Liver (tissue), 8 donors: ENCODE measurements at regions not wholly inside any gene's neighbourhood (a gene's known extent, or its start where the extent isn't known, plus 50 kb on each side); places are given as distances from the start of the nearest gene placed in this dataset.

Experiments used
- DNase-seq: peaks from one replicate; pipeline ENCODE4 v3.0.0-alpha.2; 2017; ENCODE audit warnings: low spot score
- H3K27ac ChIP-seq, 2 donors: one replicate each; pipeline ENCODE4 v1.7.0; 2013; ENCODE audit warnings: inconsistent platforms in 2 of 2, low read length in 2 of 2, control low read depth in 1 of 2, low read depth in 1 of 2, mild to moderate bottlenecking in 1 of 2
- H3K27me3 ChIP-seq, 4 donors: one replicate each; pipeline versions ENCODE4 v1.6.1 to v1.7.0; 2013; ENCODE audit warnings: low read length in 3 of 4, inconsistent platforms in 1 of 4, mild to moderate bottlenecking in 1 of 4, moderate library complexity in 1 of 4; ENCODE audit not compliant: control insufficient read depth in 4 of 4, insufficient read depth in 4 of 4
- H3K36me3 ChIP-seq, 4 donors: one replicate each; pipeline versions ENCODE4 v1.6.1 to v1.7.0; 2013; ENCODE audit warnings: low read length in 3 of 4, mild to moderate bottlenecking in 3 of 4, low read depth in 1 of 4, moderate library complexity in 1 of 4; ENCODE audit not compliant: control insufficient read depth in 4 of 4, insufficient read depth in 3 of 4
- H3K4me1 ChIP-seq, 4 donors: one replicate each; pipeline versions ENCODE4 v1.6.1 to v1.7.0; 2013; ENCODE audit warnings: low read length in 3 of 4, mild to moderate bottlenecking in 3 of 4, moderate library complexity in 1 of 4; ENCODE audit not compliant: control insufficient read depth in 4 of 4, insufficient read depth in 4 of 4
- H3K4me3 ChIP-seq, 3 donors: one replicate each; pipeline versions ENCODE4 v1.6.1 to v1.7.0; 2013; ENCODE audit warnings: low read length in 3 of 3, control low read depth in 1 of 3, low read depth in 1 of 3, mild to moderate bottlenecking in 1 of 3
- H3K9ac ChIP-seq, 2 donors: one replicate each; pipeline ENCODE4 v1.7.0; 2013; ENCODE audit warnings: low read length in 2 of 2, mild to moderate bottlenecking in 2 of 2, moderate library complexity in 2 of 2, control low read depth in 1 of 2, low read depth in 1 of 2
- H3K9me3 ChIP-seq, 4 donors: one replicate each; pipeline versions ENCODE4 v1.6.1 to v1.7.0; 2013; ENCODE audit warnings: low read length in 3 of 4; ENCODE audit not compliant: control insufficient read depth in 4 of 4
- ATF3 ChIP-seq: IDR thresholded peaks from 2 replicates; pipeline ENCODE4 v1.6.1; 2016; ENCODE audit warnings: antibody characterized with exemption
- EGR1 ChIP-seq, 2 donors: IDR thresholded peaks; 2 replicates each; pipeline ENCODE4 v1.6.1; 2016 to 2018; ENCODE audit warnings: antibody characterized with exemption in 2 of 2, low read depth in 2 of 2
- FOXA1 ChIP-seq: IDR thresholded peaks from 2 replicates; pipeline ENCODE4 v1.6.1; 2016; ENCODE audit warnings: antibody characterized with exemption
- FOXA2 ChIP-seq: IDR thresholded peaks from 2 replicates; pipeline ENCODE4 v1.6.1; 2016; ENCODE audit warnings: antibody characterized with exemption
- GABPA ChIP-seq, 2 donors: IDR thresholded peaks in 1 of 2; conservative IDR thresholded peaks in 1 of 2; 2 replicates each; pipeline ENCODE4 v1.6.1; 2016; ENCODE audit warnings: antibody characterized with exemption in 2 of 2, mild to moderate bottlenecking in 1 of 2, moderate library complexity in 1 of 2
- HNF4A ChIP-seq, 2 donors: conservative IDR thresholded peaks; 2 replicates each; pipeline ENCODE4 v1.6.1; 2016; ENCODE audit warnings: antibody characterized with exemption in 2 of 2, mild to moderate bottlenecking in 2 of 2
- JUND ChIP-seq, 2 donors: IDR thresholded peaks; 2 replicates each; pipeline ENCODE4 v1.6.1; 2016; ENCODE audit warnings: antibody characterized with exemption in 2 of 2
- NR2F2 ChIP-seq: IDR thresholded peaks from 2 replicates; pipeline ENCODE4 v1.6.1; 2016; ENCODE audit warnings: antibody characterized with exemption
- RAD21 ChIP-seq, 2 donors: IDR thresholded peaks; 2 replicates each; pipeline ENCODE4 v1.6.1; 2016; ENCODE audit warnings: antibody characterized with exemption in 2 of 2, mild to moderate bottlenecking in 2 of 2
- SP1 ChIP-seq: IDR thresholded peaks from 2 replicates; pipeline ENCODE4 v1.6.1; 2018; ENCODE audit warnings: antibody characterized with exemption, mild to moderate bottlenecking
- TAF1 ChIP-seq: conservative IDR thresholded peaks from 2 replicates; pipeline ENCODE4 v1.6.1; 2016; ENCODE audit warnings: antibody characterized with exemption, mild to moderate bottlenecking
- YY1 ChIP-seq: IDR thresholded peaks from 2 replicates; pipeline ENCODE4 v1.6.1; 2016; ENCODE audit warnings: antibody characterized with exemption, mild to moderate bottlenecking
- ZBTB33 ChIP-seq: IDR thresholded peaks from 2 replicates; pipeline ENCODE4 v1.6.1; 2016; ENCODE audit warnings: antibody characterized with exemption
- WGBS: extraction: QIAGEN DNeasy Blood & Tissue Kit; methylation state at CpG from one replicate; pipeline ENCODE4 v1.1.7; 2013; 5-methylcytosine and 5-hydroxymethylcytosine counted together
- TF ChIP-seq, protein P1 (sequence below): IDR thresholded peaks from 2 replicates; pipeline ENCODE4 v1.6.1; 2016; ENCODE audit warnings: antibody characterized with exemption
- TF ChIP-seq, protein P2 (sequence below): IDR thresholded peaks from 2 replicates; pipeline ENCODE4 v1.6.1; 2016; ENCODE audit warnings: antibody characterized with exemption, mild to moderate bottlenecking
- TF ChIP-seq, protein P3 (sequence below): fragments of 150-350 bp; IDR thresholded peaks from 2 replicates; pipeline ENCODE4 v1.5.1; 2017; ENCODE audit warnings: improper control_type of control experiment, low read depth, low read length; ENCODE audit not compliant: missing input control
- donor health status: healthy.
- donor health status: healthy.
- donor health status: healthy.
- donor health status: healthy.
- donor health status: healthy.

DNA sequence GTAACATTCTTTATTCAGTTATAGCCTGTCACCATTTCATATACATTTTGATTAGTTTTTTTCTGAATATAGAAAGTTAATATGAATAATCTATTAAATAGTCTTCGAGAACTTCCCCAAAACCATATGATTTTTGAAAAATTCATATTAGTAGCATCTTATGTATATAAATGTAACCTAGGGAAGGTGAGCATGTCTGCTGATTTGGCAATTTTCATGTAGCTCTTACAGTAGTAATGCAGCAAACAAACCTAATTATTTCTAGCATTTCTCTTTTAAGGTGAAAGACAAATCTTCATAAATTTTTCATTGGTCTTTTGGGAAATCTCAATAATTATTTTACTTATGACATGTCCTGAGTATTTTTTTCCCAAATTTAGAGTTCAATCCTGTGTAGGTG is 939.0 kb downstream of the TBC1D32 start:
- no peak overlapping the region for H3K9ac ChIP-seq
- DNase-seq, result no peak
- no peak for TF ChIP-seq TAF1
- no peak for TF ChIP-seq FOXA2
- TF ChIP-seq, protein P1, sequence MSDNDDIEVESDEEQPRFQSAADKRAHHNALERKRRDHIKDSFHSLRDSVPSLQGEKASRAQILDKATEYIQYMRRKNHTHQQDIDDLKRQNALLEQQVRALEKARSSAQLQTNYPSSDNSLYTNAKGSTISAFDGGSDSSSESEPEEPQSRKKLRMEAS, result no peak
- TF ChIP-seq RAD21 (IDR thresholded peaks at IDR 0.05), result no peak
- no peak for TF ChIP-seq JUND (IDR thresholded peaks at IDR 0.05)
- TF ChIP-seq, protein P2, sequence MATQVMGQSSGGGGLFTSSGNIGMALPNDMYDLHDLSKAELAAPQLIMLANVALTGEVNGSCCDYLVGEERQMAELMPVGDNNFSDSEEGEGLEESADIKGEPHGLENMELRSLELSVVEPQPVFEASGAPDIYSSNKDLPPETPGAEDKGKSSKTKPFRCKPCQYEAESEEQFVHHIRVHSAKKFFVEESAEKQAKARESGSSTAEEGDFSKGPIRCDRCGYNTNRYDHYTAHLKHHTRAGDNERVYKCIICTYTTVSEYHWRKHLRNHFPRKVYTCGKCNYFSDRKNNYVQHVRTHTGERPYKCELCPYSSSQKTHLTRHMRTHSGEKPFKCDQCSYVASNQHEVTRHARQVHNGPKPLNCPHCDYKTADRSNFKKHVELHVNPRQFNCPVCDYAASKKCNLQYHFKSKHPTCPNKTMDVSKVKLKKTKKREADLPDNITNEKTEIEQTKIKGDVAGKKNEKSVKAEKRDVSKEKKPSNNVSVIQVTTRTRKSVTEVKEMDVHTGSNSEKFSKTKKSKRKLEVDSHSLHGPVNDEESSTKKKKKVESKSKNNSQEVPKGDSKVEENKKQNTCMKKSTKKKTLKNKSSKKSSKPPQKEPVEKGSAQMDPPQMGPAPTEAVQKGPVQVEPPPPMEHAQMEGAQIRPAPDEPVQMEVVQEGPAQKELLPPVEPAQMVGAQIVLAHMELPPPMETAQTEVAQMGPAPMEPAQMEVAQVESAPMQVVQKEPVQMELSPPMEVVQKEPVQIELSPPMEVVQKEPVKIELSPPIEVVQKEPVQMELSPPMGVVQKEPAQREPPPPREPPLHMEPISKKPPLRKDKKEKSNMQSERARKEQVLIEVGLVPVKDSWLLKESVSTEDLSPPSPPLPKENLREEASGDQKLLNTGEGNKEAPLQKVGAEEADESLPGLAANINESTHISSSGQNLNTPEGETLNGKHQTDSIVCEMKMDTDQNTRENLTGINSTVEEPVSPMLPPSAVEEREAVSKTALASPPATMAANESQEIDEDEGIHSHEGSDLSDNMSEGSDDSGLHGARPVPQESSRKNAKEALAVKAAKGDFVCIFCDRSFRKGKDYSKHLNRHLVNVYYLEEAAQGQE, result no peak
- TF ChIP-seq, protein P3, sequence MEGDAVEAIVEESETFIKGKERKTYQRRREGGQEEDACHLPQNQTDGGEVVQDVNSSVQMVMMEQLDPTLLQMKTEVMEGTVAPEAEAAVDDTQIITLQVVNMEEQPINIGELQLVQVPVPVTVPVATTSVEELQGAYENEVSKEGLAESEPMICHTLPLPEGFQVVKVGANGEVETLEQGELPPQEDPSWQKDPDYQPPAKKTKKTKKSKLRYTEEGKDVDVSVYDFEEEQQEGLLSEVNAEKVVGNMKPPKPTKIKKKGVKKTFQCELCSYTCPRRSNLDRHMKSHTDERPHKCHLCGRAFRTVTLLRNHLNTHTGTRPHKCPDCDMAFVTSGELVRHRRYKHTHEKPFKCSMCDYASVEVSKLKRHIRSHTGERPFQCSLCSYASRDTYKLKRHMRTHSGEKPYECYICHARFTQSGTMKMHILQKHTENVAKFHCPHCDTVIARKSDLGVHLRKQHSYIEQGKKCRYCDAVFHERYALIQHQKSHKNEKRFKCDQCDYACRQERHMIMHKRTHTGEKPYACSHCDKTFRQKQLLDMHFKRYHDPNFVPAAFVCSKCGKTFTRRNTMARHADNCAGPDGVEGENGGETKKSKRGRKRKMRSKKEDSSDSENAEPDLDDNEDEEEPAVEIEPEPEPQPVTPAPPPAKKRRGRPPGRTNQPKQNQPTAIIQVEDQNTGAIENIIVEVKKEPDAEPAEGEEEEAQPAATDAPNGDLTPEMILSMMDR, result no peak
- TF ChIP-seq YY1, result no peak
- TF ChIP-seq FOXA1, result no peak
- TF ChIP-seq ZBTB33, result no peak
- TF ChIP-seq GABPA (IDR thresholded peaks at IDR 0.05 in 1 of 2, conservative IDR thresholded peaks at IDR 0.05 in 1 of 2), result no peak
- TF ChIP-seq NR2F2, result no peak
- no peak for TF ChIP-seq HNF4A (conservative IDR thresholded peaks at IDR 0.05)
- H3K9me3 ChIP-seq, result no peaks in the 10 kb centered on the region
- no peak overlapping the region for H3K27ac ChIP-seq
- no peaks in the 10 kb centered on the region for H3K27me3 ChIP-seq
- 67% methylated on average over 1 of the region's 1 CpG for WGBS
- H3K4me3 ChIP-seq, result no peak overlapping the region
- no peaks in the 10 kb centered on the region for H3K4me1 ChIP-seq
- H3K36me3 ChIP-seq, result no peaks in the 10 kb centered on the region

- no peaks in the 10 kb centered on the region for H3K4me1 ChIP-seq
- no peaks in the 10 kb centered on the region for H3K36me3 ChIP-seq
- 40% methylated on average over 2 of the region's 2 CpGs for WGBS
- no peaks in the 10 kb centered on the region for H3K27me3 ChIP-seq
- TF ChIP-seq TAF1, result no peak
- TF ChIP-seq SP1, result no peak
- TF ChIP-seq ATF3, result no peak
- TF ChIP-seq EGR1 (IDR thresholded peaks at IDR 0.05; ENCODE audit: low read depth in 2 of 2), result no peak
- no peaks in the 10 kb centered on the region for H3K9me3 ChIP-seq
- no peak overlapping the region for H3K4me3 ChIP-seq
- H3K27ac ChIP-seq, result no peak overlapping the region
- DNase-seq, result no peak
- no peak overlapping the region for H3K9ac ChIP-seq
Measured at GRCh38 chr6:120392941-120393340, 941.3 kb downstream of the TBC1D32 start.
